Esophagus muscularis mucosa (tissue), 4 donors: ENCODE measurements at regions not wholly inside any gene's neighbourhood (a gene's known extent, or its start where the extent isn't known, plus 50 kb on each side); places are given as distances from the start of the nearest gene placed in this dataset.

Source experiments
- EP300 ChIP-seq: sonication (generic); formaldehyde crosslinking; IDR thresholded peaks from one replicate; pipeline ENCODE4 v1.6.1; 2017; ENCODE audit warnings: antibody characterized with exemption
- POLR2A ChIP-seq: fragments of 450-650 bp; IDR thresholded peaks from one replicate; pipeline ENCODE4 v1.6.1; 2017; ENCODE audit warnings: antibody characterized with exemption, moderate library complexity, mild to moderate bottlenecking, low read depth
- POLR2AphosphoS5 ChIP-seq, 2 donors: sonication (generic); formaldehyde crosslinking; IDR thresholded peaks; one replicate each; pipeline ENCODE4 v1.6.1; 2017; ENCODE audit warnings: antibody characterized with exemption in 2 of 2
- TF ChIP-seq, protein P1 (sequence below), 3 experiments: fragments of 200-600 bp in 2 of 3; fragments of 450-650 bp in 1 of 3; sonication (generic) in 2 of 3; IDR thresholded peaks; one replicate each; pipeline ENCODE4 v1.5.1; 2017 to 2019; ENCODE audit warnings: antibody characterized with exemption in 3 of 3, mild to moderate bottlenecking in 2 of 3, moderate library complexity in 1 of 3

DNA sequence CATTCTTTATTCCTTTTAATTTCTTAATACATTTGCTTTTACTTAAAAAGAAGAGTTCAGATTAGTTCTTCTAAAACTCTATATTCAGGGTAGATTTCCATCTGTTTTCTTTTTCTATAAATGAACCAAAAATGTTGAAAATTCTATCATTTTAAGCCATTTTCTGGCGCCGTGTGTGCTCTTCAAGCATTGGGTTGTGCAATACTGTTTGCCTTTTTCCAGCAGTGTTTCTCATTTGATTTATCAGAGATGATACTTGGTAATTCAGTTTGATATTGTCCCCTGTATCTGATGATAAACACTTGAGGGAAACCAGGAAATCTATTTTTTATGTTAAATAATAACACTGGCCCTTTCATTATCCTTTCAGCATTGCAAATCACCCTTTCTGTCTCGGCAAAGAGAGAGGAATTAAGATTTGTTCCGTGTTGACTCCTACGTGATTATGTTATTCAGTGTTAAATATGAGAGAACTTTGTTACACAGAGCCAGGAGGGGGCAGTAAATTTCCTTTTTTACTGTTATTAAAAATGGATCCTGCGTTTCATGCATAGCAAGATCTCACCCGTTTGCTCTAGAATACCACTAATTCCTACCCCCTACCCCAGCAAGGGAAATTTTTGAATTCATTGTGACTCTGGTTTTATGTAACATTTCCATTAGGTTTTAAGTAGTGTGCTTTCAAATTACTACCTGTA lies 606.9 kb upstream of the RBFOX1 start:
- TF ChIP-seq, protein P1, sequence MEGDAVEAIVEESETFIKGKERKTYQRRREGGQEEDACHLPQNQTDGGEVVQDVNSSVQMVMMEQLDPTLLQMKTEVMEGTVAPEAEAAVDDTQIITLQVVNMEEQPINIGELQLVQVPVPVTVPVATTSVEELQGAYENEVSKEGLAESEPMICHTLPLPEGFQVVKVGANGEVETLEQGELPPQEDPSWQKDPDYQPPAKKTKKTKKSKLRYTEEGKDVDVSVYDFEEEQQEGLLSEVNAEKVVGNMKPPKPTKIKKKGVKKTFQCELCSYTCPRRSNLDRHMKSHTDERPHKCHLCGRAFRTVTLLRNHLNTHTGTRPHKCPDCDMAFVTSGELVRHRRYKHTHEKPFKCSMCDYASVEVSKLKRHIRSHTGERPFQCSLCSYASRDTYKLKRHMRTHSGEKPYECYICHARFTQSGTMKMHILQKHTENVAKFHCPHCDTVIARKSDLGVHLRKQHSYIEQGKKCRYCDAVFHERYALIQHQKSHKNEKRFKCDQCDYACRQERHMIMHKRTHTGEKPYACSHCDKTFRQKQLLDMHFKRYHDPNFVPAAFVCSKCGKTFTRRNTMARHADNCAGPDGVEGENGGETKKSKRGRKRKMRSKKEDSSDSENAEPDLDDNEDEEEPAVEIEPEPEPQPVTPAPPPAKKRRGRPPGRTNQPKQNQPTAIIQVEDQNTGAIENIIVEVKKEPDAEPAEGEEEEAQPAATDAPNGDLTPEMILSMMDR (IDR thresholded peaks at IDR 0.05) = no peak
- no peak for TF ChIP-seq POLR2A
- TF ChIP-seq EP300 = no peak
- no peak for TF ChIP-seq POLR2AphosphoS5 (IDR thresholded peaks at IDR 0.05)
